HG03108 (cell line): ENCODE measurements at regions not wholly inside any gene's neighbourhood (a gene's known extent, or its start where the extent isn't known, plus 50 kb on each side); places are given as distances from the start of the nearest gene placed in this dataset.

ENCODE experiments used
- ATAC-seq: cut with Tn5 transposase; IDR thresholded peaks from one replicate; pipeline ENCODE4 v1.9.1; 2021; ENCODE audit warnings: moderate library complexity; ENCODE audit not compliant: unreplicated experiment

GRCh38 chr10:120982507-120982906 is 131.3 kb downstream of the WDR11 start:
- ATAC-seq: no peak

GRCh38 chr10:120983721-120984120 is 132.6 kb downstream of the WDR11 start:
- ATAC-seq: no peak

- ATAC-seq: no peak
Measured at GRCh38 chr10:120984221-120984620, 133.1 kb downstream of the WDR11 start.

- no peak for ATAC-seq
Measured at GRCh38 chr10:120987359-120987758, 136.2 kb downstream of the WDR11 start.

GRCh38 chr10:120988751-120989150 is 137.6 kb downstream of the WDR11 start:
- ATAC-seq: no peak

GRCh38 chr10:120989279-120989678 is 138.1 kb downstream of the WDR11 start:
- ATAC-seq: no peak

GRCh38 chr10:120989996-120990598 is 138.9 kb downstream of the WDR11 start:
- ATAC-seq: no peak

- ATAC-seq: no peak
Measured at GRCh38 chr10:120990831-120991230, 139.7 kb downstream of the WDR11 start.

GRCh38 chr10:120993089-120993488 is 141.9 kb downstream of the WDR11 start:
- no peak for ATAC-seq

- ATAC-seq: no peak
Measured at GRCh38 chr10:120995768-120996167, 144.6 kb downstream of the WDR11 start.

- ATAC-seq: no peak
Measured at GRCh38 chr10:120996456-120997034, 145.4 kb downstream of the WDR11 start.

GRCh38 chr10:120997313-120997712 is 146.2 kb downstream of the WDR11 start:
- no peak for ATAC-seq

- ATAC-seq: no peak
Measured at GRCh38 chr10:120997756-120998155, 146.6 kb downstream of the WDR11 start.

- no peak for ATAC-seq
Measured at GRCh38 chr10:120998251-120998650, 147.1 kb downstream of the WDR11 start.

GRCh38 chr10:120998782-120999285 is 147.7 kb downstream of the WDR11 start:
- no peak for ATAC-seq

GRCh38 chr10:120999868-121000267 is 148.7 kb downstream of the WDR11 start:
- no peak for ATAC-seq

GRCh38 chr10:121002586-121003205 is 151.5 kb downstream of the WDR11 start:
- no peak for ATAC-seq

GRCh38 chr10:121005948-121006587 is 154.9 kb downstream of the WDR11 start:
- no peak for ATAC-seq

- ATAC-seq: no peak
Measured at GRCh38 chr10:121007264-121007663, 156.1 kb downstream of the WDR11 start.

- ATAC-seq: no peak
Measured at GRCh38 chr10:121015916-121016315, 164.8 kb downstream of the WDR11 start.

GRCh38 chr10:121024905-121025584 is 173.9 kb downstream of the WDR11 start:
- no peak for ATAC-seq
